Calu3 (cell line): ENCODE measurements at regions not wholly inside any gene's neighbourhood (a gene's known extent, or its start where the extent isn't known, plus 50 kb on each side); places are given as distances from the start of the nearest gene placed in this dataset.

Experiments used
- BruUV-seq: library from RNA; stranded (reverse); fragments of 400-500 nt; replicated peaks from 2 replicates; lab custom pipeline; 2021; lab: Mats Ljungman, UMichigan
- CTCF ChIA-PET: fragments of 300-600 bp; sonication (Branson Sonifier 250); formaldehyde crosslinking; loops from one replicate; lab custom pipeline; 2022; ENCODE audit warnings: antibody characterized with exemption; lab: Charles Lee
- DNase-seq: peaks from one replicate; pipeline ENCODE4 v3.0.0; 2022
- H3K27ac Mint-ChIP-seq: one replicate; pipeline ENCODE4 v1.8.0; 2022; ENCODE audit warnings: mixed read lengths; ENCODE audit not compliant: unreplicated experiment
- H3K27me3 Mint-ChIP-seq: one replicate; pipeline ENCODE4 v1.8.0; 2022; ENCODE audit warnings: mixed read lengths; ENCODE audit not compliant: unreplicated experiment
- H3K36me3 Mint-ChIP-seq: one replicate; pipeline ENCODE4 v1.8.0; 2022; ENCODE audit warnings: mild to moderate bottlenecking, moderate library complexity, mixed read lengths; ENCODE audit not compliant: insufficient read depth, unreplicated experiment
- H3K4me1 Mint-ChIP-seq: one replicate; pipeline ENCODE4 v1.8.0; 2022; ENCODE audit warnings: mild to moderate bottlenecking, low read depth, mixed read lengths; ENCODE audit not compliant: unreplicated experiment
- H3K4me3 Mint-ChIP-seq: one replicate; pipeline ENCODE4 v1.8.0; 2022; ENCODE audit warnings: mild to moderate bottlenecking, low read depth, moderate library complexity, mixed read lengths; ENCODE audit not compliant: unreplicated experiment
- H3K9me3 Mint-ChIP-seq: one replicate; pipeline ENCODE4 v1.8.0; 2022; ENCODE audit warnings: low read depth, mixed read lengths; ENCODE audit not compliant: unreplicated experiment
- intact Hi-C: fragments of 100-400 bp; cut with micrococcal nuclease; formaldehyde crosslinking; loops from one replicate; pipeline ENCODE4 v1.10.0; 2022; ENCODE audit not compliant: unreplicated experiment
- TF ChIP-seq, protein P1 (sequence below): fragments of 200-600 bp; IDR thresholded peaks from one replicate; pipeline ENCODE4 v1.8.0; 2022; ENCODE audit warnings: antibody characterized with exemption; ENCODE audit not compliant: unreplicated experiment

- H3K36me3 Mint-ChIP-seq, result no peaks in the 10 kb centered on the region
- intact Hi-C loops, result no loop called here
- TF ChIP-seq, protein P1, sequence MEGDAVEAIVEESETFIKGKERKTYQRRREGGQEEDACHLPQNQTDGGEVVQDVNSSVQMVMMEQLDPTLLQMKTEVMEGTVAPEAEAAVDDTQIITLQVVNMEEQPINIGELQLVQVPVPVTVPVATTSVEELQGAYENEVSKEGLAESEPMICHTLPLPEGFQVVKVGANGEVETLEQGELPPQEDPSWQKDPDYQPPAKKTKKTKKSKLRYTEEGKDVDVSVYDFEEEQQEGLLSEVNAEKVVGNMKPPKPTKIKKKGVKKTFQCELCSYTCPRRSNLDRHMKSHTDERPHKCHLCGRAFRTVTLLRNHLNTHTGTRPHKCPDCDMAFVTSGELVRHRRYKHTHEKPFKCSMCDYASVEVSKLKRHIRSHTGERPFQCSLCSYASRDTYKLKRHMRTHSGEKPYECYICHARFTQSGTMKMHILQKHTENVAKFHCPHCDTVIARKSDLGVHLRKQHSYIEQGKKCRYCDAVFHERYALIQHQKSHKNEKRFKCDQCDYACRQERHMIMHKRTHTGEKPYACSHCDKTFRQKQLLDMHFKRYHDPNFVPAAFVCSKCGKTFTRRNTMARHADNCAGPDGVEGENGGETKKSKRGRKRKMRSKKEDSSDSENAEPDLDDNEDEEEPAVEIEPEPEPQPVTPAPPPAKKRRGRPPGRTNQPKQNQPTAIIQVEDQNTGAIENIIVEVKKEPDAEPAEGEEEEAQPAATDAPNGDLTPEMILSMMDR, result no peak
- DNase-seq, result no peak
- H3K4me1 Mint-ChIP-seq, result no peaks in the 10 kb centered on the region
- BruUV-seq, result no TSS peak
- H3K27ac Mint-ChIP-seq, result no peak overlapping the region
- H3K4me3 Mint-ChIP-seq, result no peak overlapping the region
- H3K27me3 Mint-ChIP-seq, result no peaks in the 10 kb centered on the region
- CTCF ChIA-PET, result no interaction called here
- H3K9me3 Mint-ChIP-seq, result peaks cover 7% of the 10 kb centered on the region
Observed at GRCh38 chr3:4225005-4225471, 78.1 kb upstream of the SETMAR start.

DNA sequence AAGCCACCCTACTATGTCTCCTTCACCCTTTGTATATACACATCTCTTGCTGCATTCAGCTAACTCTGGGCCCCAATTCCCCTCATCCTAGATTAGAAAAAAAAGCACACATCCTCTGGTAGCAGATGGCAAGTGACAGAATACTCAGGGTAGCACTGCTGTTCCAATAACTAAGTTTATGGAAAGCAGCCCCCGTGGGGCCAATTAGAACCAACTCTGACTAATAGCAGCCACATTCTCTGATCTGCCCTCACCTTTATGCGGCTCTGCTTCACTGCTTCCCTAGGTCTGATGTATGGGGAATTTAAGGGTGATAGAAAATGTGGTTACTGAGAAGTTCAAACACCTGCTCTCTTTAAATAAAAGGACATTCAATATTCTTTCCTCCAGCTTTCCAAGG lies 74.9 kb upstream of the SETMAR start:
- H3K4me1 Mint-ChIP-seq, result no peaks in the 10 kb centered on the region
- no TSS peak for BruUV-seq

DNA sequence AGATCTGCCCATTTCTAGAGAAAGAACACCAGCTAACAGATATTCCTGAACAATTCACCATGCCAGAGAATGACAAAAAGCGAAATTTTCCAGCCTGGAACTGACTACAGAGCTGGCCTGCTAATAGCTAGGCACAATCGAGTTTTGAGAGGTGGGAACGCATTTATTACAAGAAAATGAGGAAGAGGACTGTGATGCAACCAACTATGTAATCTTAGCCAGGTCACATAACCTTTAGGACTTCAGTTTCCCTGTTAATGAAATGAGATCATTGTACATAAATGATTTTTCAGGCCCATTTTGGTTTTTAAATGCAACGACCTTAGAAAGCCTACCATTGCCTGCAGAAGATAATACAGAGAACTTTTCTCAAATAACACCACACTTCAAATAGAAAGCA lies 72.1 kb upstream of the SETMAR start:
- H3K9me3 Mint-ChIP-seq, result peaks cover 8% of the 10 kb centered on the region

More for the DNA sequence above, 74.9 kb upstream of the SETMAR start:
- CTCF ChIA-PET, result no interaction called here
- no peak overlapping the region for H3K27ac Mint-ChIP-seq
- no peaks in the 10 kb centered on the region for H3K36me3 Mint-ChIP-seq
- H3K9me3 Mint-ChIP-seq, result peaks cover 5% of the 10 kb centered on the region
- no peaks in the 10 kb centered on the region for H3K27me3 Mint-ChIP-seq
- intact Hi-C loops, result no loop called here
- H3K4me3 Mint-ChIP-seq, result no peak overlapping the region
- TF ChIP-seq, protein P1, result no peak
- no peak for DNase-seq

DNA sequence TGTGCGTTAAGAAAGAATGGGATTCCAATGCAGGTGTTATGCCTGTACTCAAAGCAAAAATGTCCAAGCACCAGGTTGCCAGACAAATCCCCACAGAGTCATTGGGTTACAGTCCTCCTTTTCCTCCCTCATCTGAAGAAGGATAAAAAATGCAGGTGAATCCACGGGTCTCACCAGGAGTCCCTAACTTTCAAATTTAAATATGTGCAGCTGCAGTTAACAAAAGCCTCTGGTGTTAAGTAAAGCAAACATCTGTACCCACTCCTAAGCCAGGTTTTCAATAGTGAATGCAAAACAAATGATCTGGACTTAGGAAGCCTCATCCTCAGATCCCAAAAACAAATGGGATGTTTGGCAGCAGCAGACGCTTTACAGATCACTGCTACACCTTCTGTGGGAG lies 70.4 kb upstream of the SETMAR start:
- no TSS peak for BruUV-seq
- no peak overlapping the region for H3K4me3 Mint-ChIP-seq
- H3K27me3 Mint-ChIP-seq, result no peaks in the 10 kb centered on the region
- H3K4me1 Mint-ChIP-seq, result no peaks in the 10 kb centered on the region
- no peak for DNase-seq
- CTCF ChIA-PET, result no interaction called here
- no peak overlapping the region for H3K27ac Mint-ChIP-seq
- TF ChIP-seq, protein P1, result no peak
- intact Hi-C loops, result no loop called here
- H3K36me3 Mint-ChIP-seq, result no peaks in the 10 kb centered on the region
- peaks cover 3% of the 10 kb centered on the region for H3K9me3 Mint-ChIP-seq

More for the DNA sequence above, 72.1 kb upstream of the SETMAR start:
- TF ChIP-seq, protein P1, result no peak
- H3K27me3 Mint-ChIP-seq, result no peaks in the 10 kb centered on the region
- CTCF ChIA-PET, result interaction anchor here (0.6 kb wide), 1 partner anchor 627 kb away, joined by 3 read pairs; no protein-coding TSS in a partner anchor
- no peaks in the 10 kb centered on the region for H3K4me1 Mint-ChIP-seq
- H3K36me3 Mint-ChIP-seq, result no peaks in the 10 kb centered on the region
- intact Hi-C loops, result no loop called here
- no peak overlapping the region for H3K27ac Mint-ChIP-seq
- no TSS peak for BruUV-seq
- no peak for DNase-seq
- H3K4me3 Mint-ChIP-seq, result no peak overlapping the region
